OCI-LY1 (cell line): ENCODE measurements at regions not wholly inside any gene's neighbourhood (a gene's known extent, or its start where the extent isn't known, plus 50 kb on each side); places are given as distances from the start of the nearest gene placed in this dataset.

Source experiments
- H2AFZ ChIP-seq: fragments of 200-600 bp; sonication (generic), shearing (Covaris generic); 2 replicates; pipeline ENCODE4 v1.6.0; 2014; ENCODE audit warnings: antibody characterized with exemption, mild to moderate bottlenecking, low read length
- H3F3A ChIP-seq: fragments of 200-600 bp; sonication (generic), shearing (Covaris generic); 2 replicates; pipeline ENCODE4 v1.6.0; 2014; ENCODE audit warnings: mild to moderate bottlenecking, antibody characterized with exemption, low read length, moderate library complexity; ENCODE audit not compliant: insufficient read depth
- H3K27ac ChIP-seq: fragments of 200-600 bp; sonication (generic); 2 replicates; pipeline ENCODE4 v1.5.1; 2014; ENCODE audit warnings: low read length, mixed run types, mild to moderate bottlenecking, low read depth; ENCODE audit not compliant: poor library complexity, severe bottlenecking
- H3K27me3 ChIP-seq: fragments of 200-600 bp; sonication (generic); 2 replicates; pipeline ENCODE4 v1.6.0; 2014; ENCODE audit warnings: antibody characterized with exemption, mild to moderate bottlenecking, low read length, moderate library complexity; ENCODE audit not compliant: insufficient read depth
- H3K36me3 ChIP-seq: fragments of 200-600 bp; sonication (generic); 2 replicates; pipeline ENCODE4 v1.6.1; 2014; ENCODE audit warnings: mild to moderate bottlenecking, antibody characterized with exemption, low read length, moderate library complexity, mixed read lengths; ENCODE audit not compliant: insufficient read depth
- H3K4me1 ChIP-seq: fragments of 200-600 bp; sonication (generic); 2 replicates; pipeline ENCODE4 v1.5.1; 2014; ENCODE audit warnings: mild to moderate bottlenecking, low read length, moderate library complexity; ENCODE audit not compliant: insufficient read depth, severe bottlenecking
- H3K4me2 ChIP-seq: fragments of 200-600 bp; sonication (generic), shearing (Covaris generic); 2 replicates; pipeline ENCODE4 v1.6.1; 2014; ENCODE audit warnings: low read length
- H3K4me3 ChIP-seq: fragments of 200-600 bp; sonication (generic); 2 replicates; pipeline ENCODE4 v1.5.1; 2014; ENCODE audit warnings: low read length, low read depth, mild to moderate bottlenecking, mixed read lengths; ENCODE audit not compliant: poor library complexity, severe bottlenecking
- H3K79me2 ChIP-seq: fragments of 200-600 bp; shearing (Covaris generic); 2 replicates; pipeline ENCODE4 v1.6.1; 2016; ENCODE audit warnings: mixed run types, low read length, mixed read lengths; ENCODE audit not compliant: insufficient read depth
- H3K9ac ChIP-seq: fragments of 200-600 bp; sonication (generic), shearing (Covaris generic); 2 replicates; pipeline ENCODE4 v1.6.1; 2014; ENCODE audit warnings: mild to moderate bottlenecking, low read length, mixed read lengths
- H3K9me2 ChIP-seq: fragments of 200-600 bp; sonication (generic), shearing (Covaris generic); 2 replicates; pipeline ENCODE4 v1.6.1; 2014; ENCODE audit warnings: low read depth, mild to moderate bottlenecking, low read length, mixed read lengths
- H3K9me3 ChIP-seq: fragments of 200-600 bp; shearing (Covaris generic); 2 replicates; pipeline ENCODE4 v1.6.1; 2014; ENCODE audit warnings: low read length, mixed read lengths
- H4K20me1 ChIP-seq: fragments of 200-600 bp; sonication (generic), shearing (Covaris generic); 2 replicates; pipeline ENCODE4 v1.6.0; 2016; ENCODE audit warnings: mild to moderate bottlenecking, low read length; ENCODE audit not compliant: insufficient read depth
- CTCF ChIP-seq: fragments of 200-600 bp; sonication (generic), shearing (Covaris generic); IDR thresholded peaks from 2 replicates; pipeline ENCODE4 v1.5.1; 2017; ENCODE audit warnings: mild to moderate bottlenecking, antibody characterized with exemption, low read length, moderate library complexity, mixed read lengths
- EZH2 ChIP-seq: fragments of 200-600 bp; sonication (generic), shearing (Covaris generic); IDR thresholded peaks from 2 replicates; pipeline ENCODE4 v1.8.0; 2017; ENCODE audit warnings: borderline replicate concordance, mixed run types, mild to moderate bottlenecking, antibody characterized with exemption, low read length, moderate library complexity, mixed read lengths

- TF ChIP-seq EZH2 (no peak), CTCF (no peak)
These were observed 382.0 kb downstream of the ZNF536 start for GRCh38 chr19:30754162-30754561.

DNA sequence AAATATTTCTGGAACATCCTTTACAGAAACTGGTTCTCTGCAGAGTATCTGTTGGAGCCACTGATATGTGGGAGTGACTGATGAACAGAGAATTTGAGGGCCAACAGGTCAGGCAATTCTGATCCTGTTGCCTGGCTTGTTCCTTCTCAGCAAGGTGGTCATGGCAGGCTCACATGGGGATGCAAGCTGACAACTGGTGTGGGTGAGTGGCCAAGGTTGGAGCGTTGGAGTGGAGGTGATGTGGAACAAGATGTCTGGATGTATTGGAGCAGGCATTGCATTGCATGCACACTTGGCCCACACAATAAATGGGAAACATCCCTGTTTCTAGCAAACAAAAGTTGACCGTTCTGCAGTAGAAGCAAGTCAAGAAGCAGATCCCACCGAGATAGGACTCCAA, 380.7 kb downstream of the ZNF536 start:
- Histone ChIP-seq H3K4me2 (no peak overlapping the region), H3F3A (no peaks in the 10 kb centered on the region), H3K79me2 (no peaks in the 10 kb centered on the region), H3K4me1 (no peaks in the 10 kb centered on the region), H3K9me3 (no peaks in the 10 kb centered on the region), H3K4me3 (no peak overlapping the region), H3K9me2 (no peaks in the 10 kb centered on the region), H3K27ac (no peak overlapping the region), H3K9ac (no peak overlapping the region), H4K20me1 (no peaks in the 10 kb centered on the region), H3K27me3 (no peaks in the 10 kb centered on the region), H2AFZ (no peak overlapping the region), H3K36me3 (no peaks in the 10 kb centered on the region)
- TF ChIP-seq CTCF (no peak), EZH2 (no peak)

More at GRCh38 chr19:30754162-30754561, 382.0 kb downstream of the ZNF536 start:
- no peaks in the 10 kb centered on the region for H3K36me3 ChIP-seq
- no peaks in the 10 kb centered on the region for H3K79me2 ChIP-seq
- no peaks in the 10 kb centered on the region for H3F3A ChIP-seq
- H3K9ac ChIP-seq: no peak overlapping the region
- no peak overlapping the region for H3K27ac ChIP-seq
- no peak overlapping the region for H3K4me3 ChIP-seq
- no peak overlapping the region for H2AFZ ChIP-seq
- H3K9me3 ChIP-seq: no peaks in the 10 kb centered on the region
- H4K20me1 ChIP-seq: no peaks in the 10 kb centered on the region
- no peak overlapping the region for H3K4me2 ChIP-seq
- H3K27me3 ChIP-seq: no peaks in the 10 kb centered on the region
- no peaks in the 10 kb centered on the region for H3K9me2 ChIP-seq
- H3K4me1 ChIP-seq: no peaks in the 10 kb centered on the region

GRCh38 chr19:30752201-30752600, 380.0 kb downstream of the ZNF536 start:
- Histone ChIP-seq H3K4me2 (no peak overlapping the region), H3K4me3 (no peak overlapping the region), H2AFZ (no peak overlapping the region), H3K36me3 (no peaks in the 10 kb centered on the region), H3K9ac (no peak overlapping the region), H4K20me1 (no peaks in the 10 kb centered on the region), H3K4me1 (no peaks in the 10 kb centered on the region), H3K79me2 (no peaks in the 10 kb centered on the region), H3K9me3 (no peaks in the 10 kb centered on the region), H3K27ac (no peak overlapping the region), H3F3A (no peaks in the 10 kb centered on the region), H3K9me2 (no peaks in the 10 kb centered on the region), H3K27me3 (no peaks in the 10 kb centered on the region)
- TF ChIP-seq CTCF: no peak
- TF ChIP-seq EZH2: no peak
